Loucy (cell line): ENCODE measurements at regions not wholly inside any gene's neighbourhood (a gene's known extent, or its start where the extent isn't known, plus 50 kb on each side); places are given as distances from the start of the nearest gene placed in this dataset.

Experiments used
- H2AFZ ChIP-seq: fragments of 200-600 bp; sonication (generic); 2 replicates; pipeline ENCODE4 v1.6.0; 2016; ENCODE audit warnings: antibody characterized with exemption, mild to moderate bottlenecking, low read length, moderate library complexity
- H3F3A ChIP-seq: fragments of 200-600 bp; 2 replicates; pipeline ENCODE4 v1.6.0; 2016; ENCODE audit warnings: antibody characterized with exemption, low read depth, mild to moderate bottlenecking
- H3K27me3 ChIP-seq: fragments of 200-600 bp; sonication (generic); 2 replicates; pipeline ENCODE4 v1.6.1; 2014; ENCODE audit warnings: low read length, mild to moderate bottlenecking; ENCODE audit not compliant: insufficient read depth, poor library complexity, severe bottlenecking
- H3K36me3 ChIP-seq: fragments of 200-600 bp; sonication (generic); 2 replicates; pipeline ENCODE4 v1.6.1; 2016; ENCODE audit warnings: low read length; ENCODE audit not compliant: insufficient read depth
- H3K4me1 ChIP-seq: fragments of 200-600 bp; sonication (generic); 2 replicates; pipeline ENCODE4 v1.5.1; 2014; ENCODE audit warnings: low read length, mild to moderate bottlenecking; ENCODE audit not compliant: insufficient read depth, poor library complexity, severe bottlenecking
- H3K4me2 ChIP-seq: fragments of 200-600 bp; sonication (generic); 2 replicates; pipeline ENCODE4 v1.6.0; 2014; ENCODE audit warnings: antibody characterized with exemption, low read length, low read depth, mild to moderate bottlenecking; ENCODE audit not compliant: poor library complexity, severe bottlenecking
- H3K4me3 ChIP-seq: fragments of 200-600 bp; sonication (generic); 2 replicates; pipeline ENCODE4 v1.5.1; 2014; ENCODE audit warnings: low read length, mild to moderate bottlenecking, mixed read lengths; ENCODE audit not compliant: poor library complexity, severe bottlenecking
- H3K79me2 ChIP-seq: fragments of 200-600 bp; sonication (generic); 2 replicates; pipeline ENCODE4 v1.6.1; 2014; ENCODE audit warnings: low read length; ENCODE audit not compliant: insufficient read depth
- H3K9ac ChIP-seq: fragments of 200-600 bp; sonication (generic); 2 replicates; pipeline ENCODE4 v1.6.0; 2014; ENCODE audit warnings: mild to moderate bottlenecking, low read depth, low read length, moderate library complexity; ENCODE audit not compliant: poor library complexity, severe bottlenecking
- H3K9me2 ChIP-seq: fragments of 200-600 bp; sonication (generic); replicated peaks from 2 replicates; pipeline ENCODE4 v1.6.1; 2016; ENCODE audit warnings: low read depth, low read length, mixed read lengths
- H3K9me3 ChIP-seq: fragments of 200-600 bp; sonication (generic); 2 replicates; pipeline ENCODE4 v1.6.1; 2014; ENCODE audit warnings: mild to moderate bottlenecking, antibody characterized with exemption, low read length, low read depth; ENCODE audit not compliant: insufficient read depth
- H4K20me1 ChIP-seq: fragments of 200-600 bp; sonication (generic); 2 replicates; pipeline ENCODE4 v1.6.0; 2014; ENCODE audit warnings: antibody characterized with exemption, low read length, mild to moderate bottlenecking; ENCODE audit not compliant: insufficient read depth, poor library complexity, severe bottlenecking
- CTCF ChIP-seq: fragments of 200-600 bp; sonication (generic); conservative IDR thresholded peaks from 2 replicates; pipeline ENCODE4 v1.5.1; 2014; ENCODE audit warnings: mild to moderate bottlenecking, antibody characterized with exemption, low read length
- EZH2phosphoT487 ChIP-seq: fragments of 200-600 bp; IDR thresholded peaks from 2 replicates; pipeline ENCODE4 v1.6.1; 2018; ENCODE audit warnings: antibody characterized with exemption, mild to moderate bottlenecking, moderate library complexity, borderline replicate concordance

DNA sequence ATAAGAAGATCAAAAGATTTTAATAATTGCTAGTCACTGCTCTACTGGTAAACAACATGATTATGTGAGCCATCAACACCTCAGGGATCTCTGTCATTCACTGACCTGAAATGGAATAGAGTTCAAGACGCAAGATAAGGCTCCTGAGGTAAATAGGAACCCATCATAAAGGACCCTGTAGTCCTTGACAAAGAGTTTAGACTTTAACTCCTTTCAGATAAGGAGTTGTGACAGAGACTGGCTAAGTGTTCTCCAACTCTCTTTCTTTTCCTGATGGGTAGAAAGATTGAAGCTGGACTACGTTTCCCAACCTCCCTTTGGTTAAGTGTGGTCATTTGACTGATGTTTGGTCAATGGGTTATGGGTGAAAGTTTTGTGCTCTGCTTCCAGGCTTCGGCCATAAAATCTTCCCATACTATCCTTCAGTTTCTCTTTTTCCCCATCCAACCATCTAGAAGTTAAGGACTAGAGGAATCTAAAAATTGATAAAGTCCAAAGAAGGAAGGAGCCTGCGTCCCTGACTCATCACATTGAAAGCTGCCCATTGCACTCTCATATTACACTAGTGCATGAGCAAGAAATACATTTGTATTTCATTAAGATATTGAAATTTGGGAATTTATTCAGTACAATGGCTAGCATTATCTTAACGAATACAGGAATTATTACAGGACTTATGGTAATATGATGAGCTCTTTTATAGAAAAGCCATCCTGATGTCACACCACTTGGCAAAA, 293.7 kb upstream of the ACVR2A start:
- Histone ChIP-seq H4K20me1 (no peaks in the 10 kb centered on the region), H3K9me2 (no peaks in the 10 kb centered on the region), H3F3A (no peaks in the 10 kb centered on the region), H2AFZ (no peak overlapping the region), H3K36me3 (no peaks in the 10 kb centered on the region), H3K4me3 (no peak overlapping the region), H3K4me1 (no peaks in the 10 kb centered on the region), H3K27me3 (no peaks in the 10 kb centered on the region), H3K79me2 (no peaks in the 10 kb centered on the region), H3K9me3 (no peaks in the 10 kb centered on the region), H3K9ac (no peak overlapping the region), H3K4me2 (no peak overlapping the region)
- no peak for TF ChIP-seq CTCF
- no peak for TF ChIP-seq EZH2phosphoT487

DNA sequence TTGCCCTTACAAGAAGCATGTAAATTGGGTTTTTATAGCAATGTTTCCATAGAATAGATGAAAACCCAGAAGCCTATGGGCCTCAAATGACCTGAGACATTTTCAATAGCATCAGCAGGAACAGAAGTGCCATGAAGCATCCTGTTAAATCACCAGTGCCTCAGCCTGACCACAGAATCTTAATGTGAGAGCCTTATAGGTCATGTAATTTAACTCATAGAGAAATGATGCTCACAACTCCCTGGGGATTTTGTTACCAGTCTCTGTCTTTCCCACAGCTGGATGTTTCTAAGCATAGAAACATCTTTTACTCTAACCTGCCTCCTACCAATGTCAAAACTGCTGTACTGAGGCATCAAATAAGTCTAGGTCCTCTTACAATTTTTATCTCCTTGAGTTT, 295.8 kb upstream of the ACVR2A start:
- H3K36me3 ChIP-seq: no peaks in the 10 kb centered on the region
- no peaks in the 10 kb centered on the region for H3K27me3 ChIP-seq
- H3K9ac ChIP-seq: no peak overlapping the region
- H4K20me1 ChIP-seq: no peaks in the 10 kb centered on the region
- TF ChIP-seq CTCF (no peak), EZH2phosphoT487 (no peak)
- no peaks in the 10 kb centered on the region for H3K9me3 ChIP-seq
- no peaks in the 10 kb centered on the region for H3K9me2 ChIP-seq
- H3K4me1 ChIP-seq: no peaks in the 10 kb centered on the region
- no peaks in the 10 kb centered on the region for H3F3A ChIP-seq
- H3K79me2 ChIP-seq: no peaks in the 10 kb centered on the region
- no peak overlapping the region for H3K4me3 ChIP-seq
- no peak overlapping the region for H2AFZ ChIP-seq
- H3K4me2 ChIP-seq: no peak overlapping the region

- no peaks in the 10 kb centered on the region for H3K79me2 ChIP-seq
- H3K4me2 ChIP-seq: no peak overlapping the region
- no peaks in the 10 kb centered on the region for H3K27me3 ChIP-seq
- H3F3A ChIP-seq: no peaks in the 10 kb centered on the region
- no peaks in the 10 kb centered on the region for H3K4me1 ChIP-seq
- H4K20me1 ChIP-seq: no peaks in the 10 kb centered on the region
- H3K36me3 ChIP-seq: no peaks in the 10 kb centered on the region
- no peaks in the 10 kb centered on the region for H3K9me3 ChIP-seq
- no peaks in the 10 kb centered on the region for H3K9me2 ChIP-seq
- no peak overlapping the region for H2AFZ ChIP-seq
- no peak overlapping the region for H3K4me3 ChIP-seq
- TF ChIP-seq EZH2phosphoT487 (no peak), CTCF (no peak)
- no peak overlapping the region for H3K9ac ChIP-seq
Measured at GRCh38 chr2:147548451-147548850, 296.4 kb upstream of the ACVR2A start.
